ENCODE measurements at regions not wholly inside any gene's neighbourhood (a gene's known extent, or its start where the extent isn't known, plus 50 kb on each side); places are given as distances from the start of the nearest gene placed in this dataset.

- Mint-ChIP-seq H3K27me3 (ENCODE audit: unreplicated experiment) (no peaks in the 10 kb centered on the region), H3K4me3 (ENCODE audit: low read depth, unreplicated experiment) (no peak overlapping the region), H3K9me3 (ENCODE audit: low read depth, unreplicated experiment) (peaks cover 21% of the 10 kb centered on the region), H3K36me3 (ENCODE audit: insufficient read depth, unreplicated experiment) (no peaks in the 10 kb centered on the region), H3K4me1 (ENCODE audit: low read depth, unreplicated experiment) (no peaks in the 10 kb centered on the region), H3K27ac (ENCODE audit: unreplicated experiment) (no peak overlapping the region)
- no TSS peak for BruUV-seq (replicated peaks)
- intact Hi-C loops (cut with micrococcal nuclease; ENCODE audit: unreplicated experiment), result no loop called here
- CTCF ChIA-PET, result no interaction called here
- TF ChIP-seq CTCF (IDR thresholded peaks at IDR 0.05; ENCODE audit: unreplicated experiment), result no peak
- no peak for DNase-seq
Measured at GRCh38 chr5:118211606-118212005, 776.7 kb downstream of the DTWD2 start.

GRCh38 chr5:118208031-118208453, 780.3 kb downstream of the DTWD2 start:
- CTCF ChIA-PET, result no interaction called here
- Mint-ChIP-seq H3K36me3 (ENCODE audit: insufficient read depth, unreplicated experiment) (no peaks in the 10 kb centered on the region), H3K27ac (ENCODE audit: unreplicated experiment) (no peak overlapping the region), H3K9me3 (ENCODE audit: low read depth, unreplicated experiment) (peaks cover 13% of the 10 kb centered on the region), H3K4me1 (ENCODE audit: low read depth, unreplicated experiment) (no peaks in the 10 kb centered on the region), H3K4me3 (ENCODE audit: low read depth, unreplicated experiment) (no peak overlapping the region), H3K27me3 (ENCODE audit: unreplicated experiment) (no peaks in the 10 kb centered on the region)
- no peak for DNase-seq
- intact Hi-C loops (cut with micrococcal nuclease; ENCODE audit: unreplicated experiment), result no loop called here
- BruUV-seq (replicated peaks), result no TSS peak
- no peak for TF ChIP-seq CTCF (IDR thresholded peaks at IDR 0.05; ENCODE audit: unreplicated experiment)

GRCh38 chr5:118199801-118200200, 788.5 kb downstream of the DTWD2 start:
- BruUV-seq (replicated peaks), result no TSS peak
- peaks cover 18% of the 10 kb centered on the region for H3K9me3 Mint-ChIP-seq (ENCODE audit: low read depth, unreplicated experiment)
- H3K4me1 Mint-ChIP-seq (ENCODE audit: low read depth, unreplicated experiment), result no peaks in the 10 kb centered on the region
- H3K36me3 Mint-ChIP-seq (ENCODE audit: insufficient read depth, unreplicated experiment), result no peaks in the 10 kb centered on the region
- DNase-seq, result no peak
- no peaks in the 10 kb centered on the region for H3K27me3 Mint-ChIP-seq (ENCODE audit: unreplicated experiment)
- intact Hi-C loops (cut with micrococcal nuclease; ENCODE audit: unreplicated experiment), result no loop called here
- CTCF ChIA-PET, result no interaction called here
- TF ChIP-seq CTCF (IDR thresholded peaks at IDR 0.05; ENCODE audit: unreplicated experiment), result no peak
- H3K27ac Mint-ChIP-seq (ENCODE audit: unreplicated experiment), result no peak overlapping the region
- H3K4me3 Mint-ChIP-seq (ENCODE audit: low read depth, unreplicated experiment), result no peak overlapping the region

- DNase-seq, result no peak
- CTCF ChIA-PET, result interaction anchor here (0.7 kb wide), 1 partner anchor 196 kb away, joined by 3 read pairs; no protein-coding TSS in a partner anchor
- Mint-ChIP-seq H3K4me1 (ENCODE audit: low read depth, unreplicated experiment) (no peaks in the 10 kb centered on the region), H3K27ac (ENCODE audit: unreplicated experiment) (no peak overlapping the region), H3K36me3 (ENCODE audit: insufficient read depth, unreplicated experiment) (no peaks in the 10 kb centered on the region), H3K27me3 (ENCODE audit: unreplicated experiment) (no peaks in the 10 kb centered on the region), H3K4me3 (ENCODE audit: low read depth, unreplicated experiment) (no peak overlapping the region), H3K9me3 (ENCODE audit: low read depth, unreplicated experiment) (peaks cover 18% of the 10 kb centered on the region)
- BruUV-seq (replicated peaks), result no TSS peak
- TF ChIP-seq CTCF (IDR thresholded peaks at IDR 0.05; ENCODE audit: unreplicated experiment), result no peak
- intact Hi-C loops (cut with micrococcal nuclease; ENCODE audit: unreplicated experiment), result no loop called here
Measured at GRCh38 chr5:118196229-118196628, 792.1 kb downstream of the DTWD2 start.
